22Rv1 (cell line): ENCODE measurements at regions not wholly inside any gene's neighbourhood (a gene's known extent, or its start where the extent isn't known, plus 50 kb on each side); places are given as distances from the start of the nearest gene placed in this dataset.

Experiments
- CTCF ChIP-seq: fragments of 450-650 bp; IDR thresholded peaks from 2 replicates; pipeline ENCODE4 v1.5.1; 2017; ENCODE audit warnings: mild to moderate bottlenecking
- ZFX ChIP-seq: fragments of 450-650 bp; IDR thresholded peaks from 2 replicates; pipeline ENCODE4 v1.6.1; 2017; ENCODE audit warnings: antibody characterized with exemption, borderline replicate concordance

- no peak for TF ChIP-seq CTCF
- TF ChIP-seq ZFX = no peak
Observed at GRCh38 chr12:9349888-9350885, 142.0 kb upstream of the PZP start.
